Stomach (tissue), 4 donors: ENCODE measurements at regions not wholly inside any gene's neighbourhood (a gene's known extent, or its start where the extent isn't known, plus 50 kb on each side); places are given as distances from the start of the nearest gene placed in this dataset.

Source experiments
- CTCF ChIP-seq, 7 experiments: fragments of 450-650 bp in 4 of 7; fragments of 200-600 bp in 3 of 7; sonication (generic) in 3 of 7; IDR thresholded peaks; one replicate each; pipeline ENCODE4 v1.5.1; 2016 to 2019; ENCODE audit warnings: antibody characterized with exemption in 7 of 7, control low read depth in 2 of 7, mild to moderate bottlenecking in 1 of 7
- EP300 ChIP-seq: sonication (generic); formaldehyde crosslinking; IDR thresholded peaks from one replicate; pipeline ENCODE4 v1.6.1; 2017; ENCODE audit warnings: antibody characterized with exemption
- POLR2AphosphoS5 ChIP-seq, 3 donors: sonication (generic); formaldehyde crosslinking; IDR thresholded peaks; one replicate each; pipeline ENCODE4 v1.6.1; 2016; ENCODE audit warnings: antibody characterized with exemption in 3 of 3

GRCh38 chr4:189033801-189034347, 894.6 kb downstream of the TRIML1 start:
- TF ChIP-seq EP300 = no peak
- no peak for TF ChIP-seq POLR2AphosphoS5 (IDR thresholded peaks at IDR 0.05)
- no peak for TF ChIP-seq CTCF (IDR thresholded peaks at IDR 0.05)
